22Rv1 (cell line): ENCODE measurements at regions not wholly inside any gene's neighbourhood (a gene's known extent, or its start where the extent isn't known, plus 50 kb on each side); places are given as distances from the start of the nearest gene placed in this dataset.

Experiments
- H3K27ac ChIP-seq: fragments of 450-650 bp; 2 replicates; pipeline ENCODE4 v1.5.1; 2017
- ZFX ChIP-seq: fragments of 450-650 bp; IDR thresholded peaks from 2 replicates; pipeline ENCODE4 v1.6.1; 2017; ENCODE audit warnings: antibody characterized with exemption, borderline replicate concordance
- TF ChIP-seq, protein P1 (sequence below): fragments of 450-650 bp; IDR thresholded peaks from 2 replicates; pipeline ENCODE4 v1.5.1; 2017; ENCODE audit warnings: mild to moderate bottlenecking

DNA sequence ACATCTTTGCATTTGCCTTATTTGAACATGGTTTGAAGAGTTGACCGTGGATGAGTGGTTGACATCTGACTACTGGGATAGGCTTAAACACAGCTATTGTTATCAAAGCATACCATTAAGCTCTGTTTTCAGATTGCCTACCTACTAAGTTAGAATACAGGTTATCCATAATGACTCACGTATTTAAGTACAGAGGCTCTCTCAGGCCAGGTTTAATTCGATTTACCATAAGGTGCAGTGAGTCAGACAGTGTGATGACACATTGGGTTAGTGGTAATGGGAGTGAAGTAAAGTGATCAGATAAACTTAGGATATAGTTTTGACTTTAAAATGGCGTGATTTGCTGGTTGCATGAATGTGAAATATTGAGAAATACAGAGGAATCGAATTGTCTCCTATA lies 732.0 kb upstream of the CTNND2 start:
- TF ChIP-seq ZFX: no peak
- TF ChIP-seq, protein P1, sequence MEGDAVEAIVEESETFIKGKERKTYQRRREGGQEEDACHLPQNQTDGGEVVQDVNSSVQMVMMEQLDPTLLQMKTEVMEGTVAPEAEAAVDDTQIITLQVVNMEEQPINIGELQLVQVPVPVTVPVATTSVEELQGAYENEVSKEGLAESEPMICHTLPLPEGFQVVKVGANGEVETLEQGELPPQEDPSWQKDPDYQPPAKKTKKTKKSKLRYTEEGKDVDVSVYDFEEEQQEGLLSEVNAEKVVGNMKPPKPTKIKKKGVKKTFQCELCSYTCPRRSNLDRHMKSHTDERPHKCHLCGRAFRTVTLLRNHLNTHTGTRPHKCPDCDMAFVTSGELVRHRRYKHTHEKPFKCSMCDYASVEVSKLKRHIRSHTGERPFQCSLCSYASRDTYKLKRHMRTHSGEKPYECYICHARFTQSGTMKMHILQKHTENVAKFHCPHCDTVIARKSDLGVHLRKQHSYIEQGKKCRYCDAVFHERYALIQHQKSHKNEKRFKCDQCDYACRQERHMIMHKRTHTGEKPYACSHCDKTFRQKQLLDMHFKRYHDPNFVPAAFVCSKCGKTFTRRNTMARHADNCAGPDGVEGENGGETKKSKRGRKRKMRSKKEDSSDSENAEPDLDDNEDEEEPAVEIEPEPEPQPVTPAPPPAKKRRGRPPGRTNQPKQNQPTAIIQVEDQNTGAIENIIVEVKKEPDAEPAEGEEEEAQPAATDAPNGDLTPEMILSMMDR: no peak

DNA sequence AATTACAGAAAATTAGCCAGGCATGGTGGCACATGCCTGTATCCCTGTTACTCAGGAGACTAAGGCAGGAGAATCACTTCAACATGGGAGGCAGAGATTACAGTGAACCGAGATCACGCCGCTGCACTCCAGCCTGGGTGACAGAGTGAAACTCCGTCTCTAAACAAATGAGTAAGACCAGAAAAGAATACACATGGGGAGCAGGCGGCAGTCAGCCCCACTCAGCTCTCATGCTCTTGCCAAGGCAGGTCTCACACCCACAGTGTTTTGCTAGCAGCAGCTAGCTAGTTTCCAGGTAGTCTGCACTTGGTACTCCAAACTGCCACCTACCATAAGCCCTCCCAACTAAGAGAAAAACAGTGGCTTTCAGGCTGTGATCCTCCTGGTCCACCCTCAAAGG lies 722.3 kb upstream of the CTNND2 start:
- no peak for TF ChIP-seq ZFX
- TF ChIP-seq, protein P1: no peak
- H3K27ac ChIP-seq: no peak overlapping the region

More for the DNA sequence above, 732.0 kb upstream of the CTNND2 start:
- no peak overlapping the region for H3K27ac ChIP-seq

DNA sequence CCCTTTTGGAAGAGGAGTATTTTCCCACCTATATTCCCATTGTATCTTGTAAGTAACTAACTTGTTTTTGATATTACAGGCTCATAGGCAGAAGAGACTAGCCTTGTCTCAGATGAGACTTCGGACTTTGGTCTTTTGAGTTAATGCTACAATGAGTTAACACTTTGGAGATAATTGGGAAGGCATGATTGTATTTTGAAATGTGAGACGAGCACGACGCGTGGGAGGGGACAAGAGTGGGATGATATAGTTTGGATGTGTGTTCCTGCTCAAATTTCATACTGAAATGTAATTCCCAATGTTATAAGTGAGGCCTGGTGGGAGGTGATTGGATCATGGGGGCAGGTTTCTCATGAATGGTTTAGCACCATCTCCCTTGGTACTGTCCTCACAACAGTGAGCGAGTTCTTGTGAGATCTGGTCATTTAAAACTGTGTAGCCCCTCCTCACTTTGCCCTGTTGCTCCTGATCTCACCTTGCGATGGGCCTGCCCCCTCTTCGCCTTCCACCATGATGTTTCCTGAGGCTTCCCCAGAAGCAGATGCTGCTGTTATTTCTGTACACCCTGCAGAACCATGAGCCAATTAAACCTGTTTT lies 721.5 kb upstream of the CTNND2 start:
- H3K27ac ChIP-seq: 0 out of 2 replicates have a peak overlapping the region, but pooled peaks have one; percentile 4
- TF ChIP-seq, protein P1: no peak
- no peak for TF ChIP-seq ZFX

DNA sequence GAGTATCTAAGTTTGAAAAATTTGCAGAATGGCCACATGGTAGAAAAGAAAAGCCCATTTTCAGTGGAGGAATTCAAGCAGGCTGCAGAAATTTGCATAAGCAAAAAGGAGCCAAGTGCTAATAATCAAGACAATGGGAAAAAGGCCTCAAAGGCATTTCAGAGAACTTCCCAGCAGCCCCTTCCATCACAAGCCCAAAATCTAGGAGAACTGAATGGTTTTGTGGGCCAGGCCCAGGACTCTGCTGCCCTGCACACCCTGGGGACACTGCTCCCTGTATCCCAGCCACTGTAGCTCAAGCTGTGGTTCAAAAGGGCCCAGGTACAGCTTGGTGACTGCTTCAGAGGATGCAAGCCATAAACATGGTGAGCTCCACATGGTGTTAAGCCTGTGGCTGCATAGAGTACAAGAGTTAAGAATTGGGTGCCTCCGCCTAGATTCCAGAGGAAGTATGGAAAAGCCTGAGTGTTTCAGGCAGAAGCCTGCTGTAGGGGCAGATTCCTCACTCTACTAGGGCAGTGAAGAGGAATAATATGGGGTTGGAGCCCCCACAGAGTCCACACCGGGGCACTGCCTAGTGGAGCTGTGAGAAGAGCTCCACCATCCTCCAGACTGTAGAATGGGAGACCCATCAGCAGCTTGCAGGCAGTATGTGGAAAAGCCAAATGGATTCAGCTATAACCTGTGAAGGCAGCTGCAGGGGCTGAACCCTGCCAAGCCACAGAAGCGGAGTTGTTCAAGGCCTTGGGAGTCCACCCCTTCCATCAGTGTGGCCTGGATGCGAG lies 720.7 kb upstream of the CTNND2 start:
- H3K27ac ChIP-seq: 0 out of 2 replicates have a peak overlapping the region, but pooled peaks have one; percentile 4
- TF ChIP-seq ZFX: no peak
- TF ChIP-seq, protein P1: no peak

DNA sequence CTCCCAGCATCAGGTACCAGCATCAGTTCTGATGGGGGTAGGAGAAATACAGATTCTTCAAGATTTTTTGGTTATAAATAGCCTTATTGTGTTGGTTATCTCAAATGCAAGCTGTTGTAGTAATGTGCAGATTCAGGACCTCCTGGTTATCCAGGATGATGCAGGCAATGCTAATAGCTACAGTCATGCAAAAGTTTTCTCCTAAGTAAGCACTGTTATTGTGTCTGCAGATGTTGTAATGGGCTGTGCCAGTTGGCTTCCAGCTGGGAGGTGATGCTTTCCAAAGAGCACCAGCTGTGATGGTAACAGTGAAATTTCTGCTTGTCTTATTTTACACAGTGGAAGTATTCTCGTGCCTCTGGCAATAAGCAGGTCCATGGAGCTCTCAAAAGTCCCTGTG lies 719.2 kb upstream of the CTNND2 start:
- H3K27ac ChIP-seq: no peak overlapping the region
- TF ChIP-seq, protein P1: no peak
- TF ChIP-seq ZFX: no peak

DNA sequence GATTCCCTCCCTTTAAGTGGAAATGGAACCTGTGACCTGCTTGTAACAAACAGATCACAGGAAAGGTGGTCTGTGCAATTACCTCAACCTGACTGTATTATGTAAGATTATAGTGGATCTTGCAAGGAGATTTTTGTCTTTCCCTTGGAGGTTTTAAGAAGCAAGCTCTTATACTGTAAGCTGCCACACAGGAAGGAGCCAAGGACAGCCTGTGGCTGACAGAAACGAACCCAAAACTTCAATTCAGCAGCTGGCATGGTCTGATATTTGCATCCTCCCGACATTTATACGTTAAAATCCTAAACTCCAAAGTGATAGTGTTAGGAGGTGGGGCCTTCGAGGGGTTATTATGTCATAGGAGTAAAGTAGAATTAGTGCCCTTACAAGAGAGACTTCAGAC lies 711.8 kb upstream of the CTNND2 start:
- H3K27ac ChIP-seq: no peak overlapping the region

More for the DNA sequence above, 711.8 kb upstream of the CTNND2 start:
- no peak for TF ChIP-seq ZFX
- TF ChIP-seq, protein P1: no peak
